Right lobe of liver (tissue), 4 donors: ENCODE measurements at regions not wholly inside any gene's neighbourhood (a gene's known extent, or its start where the extent isn't known, plus 50 kb on each side); places are given as distances from the start of the nearest gene placed in this dataset.

Experiments
- POLR2A ChIP-seq: fragments of 450-650 bp; IDR thresholded peaks from one replicate; pipeline ENCODE4 v1.6.1; 2017; ENCODE audit warnings: antibody characterized with exemption, mild to moderate bottlenecking
- TF ChIP-seq, protein P1 (sequence below), 4 donors: fragments of 200-600 bp in 3 of 4; fragments of 450-650 bp in 1 of 4; IDR thresholded peaks; one replicate each; pipeline versions ENCODE4 v1.5.1 to v1.8.0; 2016 to 2022; ENCODE audit warnings: antibody characterized with exemption in 4 of 4, mild to moderate bottlenecking in 2 of 4
- donor health status: DM: no; HTN: no; CAD: no.
- donor health status: DM: no; HTN: no; CAD: no.
- donor health status: DM: no; HTN: yes; CAD: no.

DNA sequence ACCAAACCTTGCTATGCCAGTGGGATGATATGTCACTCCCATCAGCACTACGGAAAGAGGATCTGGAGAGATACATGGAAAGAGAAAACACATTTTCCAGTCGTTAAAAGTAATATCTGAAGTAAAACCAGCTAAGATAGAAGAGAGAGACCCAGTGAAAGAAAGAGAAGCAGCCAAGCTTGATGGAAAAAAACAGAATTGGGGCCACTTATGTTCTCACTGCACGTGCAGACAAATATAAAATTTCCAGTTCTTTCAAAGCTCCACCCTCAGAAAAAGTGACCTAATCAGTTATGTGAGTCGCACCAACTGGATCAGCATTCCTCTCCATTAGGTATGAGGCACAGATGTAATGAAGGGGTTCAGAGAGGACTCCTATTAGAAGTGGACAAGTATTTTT, 266.1 kb downstream of the MTERF1 start:
- TF ChIP-seq, protein P1, sequence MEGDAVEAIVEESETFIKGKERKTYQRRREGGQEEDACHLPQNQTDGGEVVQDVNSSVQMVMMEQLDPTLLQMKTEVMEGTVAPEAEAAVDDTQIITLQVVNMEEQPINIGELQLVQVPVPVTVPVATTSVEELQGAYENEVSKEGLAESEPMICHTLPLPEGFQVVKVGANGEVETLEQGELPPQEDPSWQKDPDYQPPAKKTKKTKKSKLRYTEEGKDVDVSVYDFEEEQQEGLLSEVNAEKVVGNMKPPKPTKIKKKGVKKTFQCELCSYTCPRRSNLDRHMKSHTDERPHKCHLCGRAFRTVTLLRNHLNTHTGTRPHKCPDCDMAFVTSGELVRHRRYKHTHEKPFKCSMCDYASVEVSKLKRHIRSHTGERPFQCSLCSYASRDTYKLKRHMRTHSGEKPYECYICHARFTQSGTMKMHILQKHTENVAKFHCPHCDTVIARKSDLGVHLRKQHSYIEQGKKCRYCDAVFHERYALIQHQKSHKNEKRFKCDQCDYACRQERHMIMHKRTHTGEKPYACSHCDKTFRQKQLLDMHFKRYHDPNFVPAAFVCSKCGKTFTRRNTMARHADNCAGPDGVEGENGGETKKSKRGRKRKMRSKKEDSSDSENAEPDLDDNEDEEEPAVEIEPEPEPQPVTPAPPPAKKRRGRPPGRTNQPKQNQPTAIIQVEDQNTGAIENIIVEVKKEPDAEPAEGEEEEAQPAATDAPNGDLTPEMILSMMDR (IDR thresholded peaks at IDR 0.05) = no peak
- no peak for TF ChIP-seq POLR2A
